Stimulated activated naive CD8-positive, alpha-beta T cell treated with anti-CD3 and anti-CD28 coated beads, Interleukin-15, Interleukin-2, amounts not matched to agents 100 ng/mL and 50 ng/mL, for 24 hours (primary cell): ENCODE measurements at regions not wholly inside any gene's neighbourhood (a gene's known extent, or its start where the extent isn't known, plus 50 kb on each side); places are given as distances from the start of the nearest gene placed in this dataset.

Experiments
- H3K27ac Mint-ChIP-seq: one replicate; pipeline ENCODE4 v1.8.0; 2021; ENCODE audit warnings: mild to moderate bottlenecking, mixed read lengths
- H3K27me3 Mint-ChIP-seq: one replicate; pipeline ENCODE4 v1.8.0; 2021; ENCODE audit warnings: mixed read lengths
- H3K36me3 Mint-ChIP-seq: one replicate; pipeline ENCODE4 v1.8.0; 2021; ENCODE audit warnings: low read depth, mixed read lengths
- H3K4me1 Mint-ChIP-seq: one replicate; pipeline ENCODE4 v1.8.0; 2021; ENCODE audit warnings: low read depth, mixed read lengths
- H3K4me3 Mint-ChIP-seq: one replicate; pipeline ENCODE4 v1.8.0; 2021; ENCODE audit warnings: mild to moderate bottlenecking, mixed read lengths
- H3K9me3 Mint-ChIP-seq: one replicate; pipeline ENCODE4 v1.8.0; 2021; ENCODE audit warnings: mixed read lengths

DNA sequence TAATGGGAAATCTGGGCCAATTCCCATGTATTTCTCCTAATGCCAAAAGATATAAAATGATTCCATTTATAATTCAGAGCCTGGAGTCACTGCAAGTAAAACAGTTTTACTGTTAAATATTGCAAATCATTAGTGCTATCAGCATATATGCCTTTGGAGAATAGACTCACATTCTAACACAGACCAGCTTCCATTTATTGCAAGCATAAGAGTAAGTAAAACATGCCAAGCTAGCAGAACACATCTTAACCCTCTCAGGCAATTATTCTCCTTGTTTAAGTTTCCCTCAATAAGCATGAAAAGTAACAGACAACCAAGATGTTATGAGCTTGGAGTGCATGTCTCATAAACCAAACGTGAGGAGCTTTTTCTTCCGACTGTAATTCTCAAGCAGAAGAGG lies 173.9 kb upstream of the GRIP1 start:
- Mint-ChIP-seq H3K4me1 (peaks cover 5% of the 10 kb centered on the region), H3K27ac (no peak overlapping the region), H3K27me3 (no peaks in the 10 kb centered on the region), H3K9me3 (no peaks in the 10 kb centered on the region), H3K4me3 (no peak overlapping the region), H3K36me3 (no peaks in the 10 kb centered on the region)

DNA sequence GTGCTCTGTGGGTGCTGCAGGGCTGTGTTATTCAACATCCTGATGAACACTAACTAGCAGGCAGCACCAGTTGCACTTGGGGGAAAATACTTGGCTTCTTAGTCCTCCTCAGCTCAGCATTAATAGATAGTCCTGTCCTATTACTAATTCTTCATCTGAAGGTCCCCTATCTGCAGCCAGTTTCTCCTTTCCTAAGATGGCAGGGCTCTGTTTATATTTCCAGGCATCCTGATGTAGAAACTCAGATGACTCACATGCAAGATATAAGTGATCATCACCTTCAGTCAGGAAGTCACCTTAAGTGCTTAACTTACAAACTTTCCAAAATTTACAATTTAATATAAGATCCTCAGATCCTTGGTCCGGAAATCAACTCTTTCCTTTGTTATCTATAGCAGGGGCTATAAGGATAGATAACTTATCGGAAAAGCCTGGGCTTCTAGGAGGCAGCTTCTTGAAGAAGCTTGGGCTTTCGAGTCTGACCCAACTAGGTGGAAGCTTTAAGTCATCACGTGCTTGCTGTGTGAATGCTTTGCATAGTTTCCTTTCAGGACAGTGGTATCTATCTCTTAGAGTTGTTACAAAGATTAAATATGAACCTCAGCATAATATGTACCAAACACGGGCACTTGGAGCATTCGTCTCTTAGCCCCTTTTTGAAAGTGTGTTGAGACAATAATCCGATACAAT lies 181.0 kb upstream of the GRIP1 start:
- H3K4me3 Mint-ChIP-seq = no peak overlapping the region
- H3K4me1 Mint-ChIP-seq = peaks cover 25% of the 10 kb centered on the region
- no peaks in the 10 kb centered on the region for H3K9me3 Mint-ChIP-seq
- no peaks in the 10 kb centered on the region for H3K36me3 Mint-ChIP-seq
- no peak overlapping the region for H3K27ac Mint-ChIP-seq
- no peaks in the 10 kb centered on the region for H3K27me3 Mint-ChIP-seq

DNA sequence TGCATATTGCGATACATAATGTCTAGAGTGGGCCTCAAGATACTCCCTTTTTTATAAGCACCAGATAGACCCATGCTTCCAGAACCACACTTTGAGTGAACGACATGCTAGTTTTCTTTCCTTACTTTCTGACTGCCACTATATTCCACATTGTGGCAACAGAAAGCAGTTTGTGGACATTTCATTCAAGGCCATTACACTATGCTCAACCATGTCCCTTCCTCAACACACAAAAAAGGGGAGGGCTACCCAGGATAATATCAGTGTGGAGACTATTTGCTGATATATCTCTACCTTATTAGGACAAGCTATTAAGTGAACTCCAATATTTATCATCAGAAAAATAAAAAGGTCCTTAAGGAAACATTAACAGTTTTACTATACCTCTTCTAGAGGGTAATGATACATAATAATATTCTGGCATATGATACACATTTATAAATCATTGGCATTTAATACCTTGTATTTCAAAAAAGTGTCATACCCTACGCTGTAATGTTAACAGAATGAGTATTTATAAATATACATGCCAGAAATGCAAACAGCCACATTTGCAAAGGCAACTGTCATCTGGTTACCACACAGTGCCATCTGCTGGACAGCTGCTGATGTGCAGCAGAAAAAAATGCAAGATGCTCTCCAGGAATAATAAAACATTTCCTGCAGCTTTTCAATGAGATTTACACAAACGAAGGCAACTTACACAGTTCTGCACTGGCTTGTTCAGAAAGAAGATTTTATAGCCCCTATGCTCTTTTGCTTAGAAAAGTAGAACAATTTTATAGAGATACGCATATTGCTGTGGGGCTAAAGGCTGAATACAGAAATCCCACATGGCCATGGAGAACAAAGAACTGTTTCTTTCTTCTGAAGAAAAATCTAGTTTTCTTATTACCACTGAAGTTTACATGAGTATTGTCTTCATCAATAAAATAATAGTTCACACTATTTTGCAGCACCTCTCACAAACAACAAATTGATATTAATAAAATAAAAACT lies 182.2 kb upstream of the GRIP1 start:
- Mint-ChIP-seq H3K9me3 (no peaks in the 10 kb centered on the region), H3K27ac (no peak overlapping the region), H3K36me3 (no peaks in the 10 kb centered on the region), H3K27me3 (no peaks in the 10 kb centered on the region), H3K4me3 (no peak overlapping the region), H3K4me1 (peaks cover 25% of the 10 kb centered on the region)

DNA sequence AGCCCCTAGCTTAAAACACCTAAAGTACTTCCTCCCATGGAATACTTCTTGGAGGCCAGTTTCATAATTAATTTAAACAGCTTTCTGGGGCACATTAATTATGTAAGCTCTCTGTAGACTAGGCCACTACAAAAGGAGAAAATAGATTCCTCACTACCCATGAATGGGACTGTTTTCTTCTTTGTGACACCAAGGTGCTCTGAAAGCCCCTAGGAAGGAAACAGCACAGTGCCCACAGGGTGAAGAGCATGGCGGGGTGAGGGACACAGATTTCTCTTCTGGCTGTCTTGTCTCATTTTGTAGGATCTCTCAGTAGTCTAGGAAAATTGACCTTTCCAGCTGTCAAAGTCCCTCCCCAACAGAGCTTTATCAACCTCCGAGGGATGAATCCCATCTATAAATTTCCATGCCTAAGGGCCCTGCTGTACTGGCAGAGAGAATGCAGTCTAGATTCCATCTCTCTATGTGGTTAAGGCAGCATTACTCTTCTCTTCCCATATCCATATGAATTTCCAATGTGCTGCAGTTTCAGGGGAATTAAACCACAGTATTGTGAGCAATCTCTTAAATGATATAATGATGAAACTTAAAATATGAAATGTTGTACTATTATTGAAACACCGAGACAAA lies 183.6 kb upstream of the GRIP1 start:
- Mint-ChIP-seq H3K9me3 (no peaks in the 10 kb centered on the region), H3K27me3 (no peaks in the 10 kb centered on the region), H3K27ac (no peak overlapping the region), H3K36me3 (no peaks in the 10 kb centered on the region), H3K4me1 (peaks cover 23% of the 10 kb centered on the region), H3K4me3 (no peak overlapping the region)

DNA sequence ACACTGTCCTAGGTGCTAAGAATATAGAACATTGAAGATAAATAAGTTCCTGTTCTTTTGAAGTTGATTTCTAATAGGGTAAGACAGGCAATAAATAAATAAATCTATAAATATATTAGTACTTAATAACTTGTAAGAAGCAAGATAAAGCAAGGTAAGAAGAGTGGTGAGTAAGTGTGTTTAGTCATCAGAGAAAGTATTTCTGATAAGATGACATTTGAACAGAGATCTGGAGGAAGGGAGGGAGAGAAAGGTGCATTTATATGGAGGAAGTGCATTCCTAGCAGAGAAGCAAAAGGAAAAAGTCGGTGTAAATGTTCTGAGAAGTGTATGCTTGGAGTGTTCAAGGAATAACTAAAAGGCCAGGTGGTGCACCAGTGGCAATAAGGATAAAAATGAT lies 184.4 kb upstream of the GRIP1 start:
- Mint-ChIP-seq H3K27ac (peak overlapping the region; percentile 12), H3K9me3 (no peaks in the 10 kb centered on the region), H3K4me1 (peaks cover 20% of the 10 kb centered on the region), H3K36me3 (no peaks in the 10 kb centered on the region), H3K27me3 (peaks cover 4% of the 10 kb centered on the region), H3K4me3 (no peak overlapping the region)

DNA sequence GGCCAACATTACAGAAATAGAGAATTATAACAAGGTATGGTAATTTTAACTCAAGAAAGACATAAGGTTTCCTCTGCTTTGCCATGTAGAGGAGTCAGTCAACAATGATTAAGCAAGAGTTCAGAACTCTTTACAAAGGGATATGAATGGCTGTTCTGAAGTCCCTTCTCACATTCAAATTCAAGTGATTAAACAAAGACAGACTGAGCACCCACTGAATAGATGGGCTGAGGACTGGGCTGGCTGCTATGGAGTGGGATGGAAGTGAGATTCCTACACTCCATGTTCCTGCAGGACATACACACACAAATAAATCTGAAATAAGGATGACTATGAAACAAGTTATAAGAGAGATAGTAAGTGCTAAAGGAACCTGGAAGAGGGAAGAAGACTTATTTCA lies 199.0 kb upstream of the GRIP1 start:
- no peak overlapping the region for H3K27ac Mint-ChIP-seq
- no peak overlapping the region for H3K4me3 Mint-ChIP-seq
- no peaks in the 10 kb centered on the region for H3K9me3 Mint-ChIP-seq
- peaks cover 4% of the 10 kb centered on the region for H3K4me1 Mint-ChIP-seq
- H3K27me3 Mint-ChIP-seq = peaks cover 12% of the 10 kb centered on the region
- H3K36me3 Mint-ChIP-seq = no peaks in the 10 kb centered on the region

DNA sequence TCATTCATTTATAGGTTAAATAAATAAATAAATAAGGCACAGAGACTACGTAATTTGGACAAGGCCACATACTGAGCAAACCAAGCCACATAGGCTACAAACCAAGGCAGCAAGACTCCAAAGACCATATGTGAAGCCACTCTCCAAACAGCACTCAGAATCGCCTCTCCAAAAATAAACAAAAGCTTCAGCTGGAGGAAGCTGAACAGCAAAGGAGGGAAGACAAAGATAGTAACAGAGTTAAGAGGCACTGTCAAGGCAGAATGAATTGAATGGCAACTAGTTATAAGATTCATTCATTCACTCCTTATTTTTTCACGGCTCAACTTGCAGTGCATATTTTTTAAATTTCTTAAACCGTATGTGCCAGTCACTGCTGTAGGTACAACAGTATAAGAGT lies 200.5 kb upstream of the GRIP1 start:
- H3K9me3 Mint-ChIP-seq = no peaks in the 10 kb centered on the region
- peaks cover 14% of the 10 kb centered on the region for H3K27me3 Mint-ChIP-seq
- H3K36me3 Mint-ChIP-seq = no peaks in the 10 kb centered on the region
- H3K4me1 Mint-ChIP-seq = peaks cover 4% of the 10 kb centered on the region
- H3K27ac Mint-ChIP-seq = no peak overlapping the region
- no peak overlapping the region for H3K4me3 Mint-ChIP-seq

DNA sequence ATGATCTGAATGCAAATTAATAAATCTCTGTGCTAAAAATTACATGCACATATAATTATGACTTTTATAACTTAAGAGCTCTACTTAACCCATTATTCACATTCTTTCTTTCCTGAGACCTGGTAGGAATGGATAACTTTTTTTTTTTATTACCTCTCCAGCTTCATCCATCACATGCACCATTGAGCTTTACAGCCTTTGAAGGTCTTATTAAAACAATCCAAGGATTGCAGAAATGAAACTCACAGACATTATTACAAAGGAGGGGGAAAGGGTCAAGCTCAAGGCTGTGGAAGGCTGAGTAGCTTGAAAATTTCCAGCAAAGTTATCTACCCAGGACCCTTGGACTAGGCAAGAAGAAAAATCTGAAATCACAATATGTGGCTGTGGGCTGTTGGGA lies 202.5 kb upstream of the GRIP1 start:
- Mint-ChIP-seq H3K4me1 (no peaks in the 10 kb centered on the region), H3K27ac (no peak overlapping the region), H3K27me3 (peaks cover 14% of the 10 kb centered on the region), H3K4me3 (no peak overlapping the region), H3K36me3 (no peaks in the 10 kb centered on the region), H3K9me3 (no peaks in the 10 kb centered on the region)

DNA sequence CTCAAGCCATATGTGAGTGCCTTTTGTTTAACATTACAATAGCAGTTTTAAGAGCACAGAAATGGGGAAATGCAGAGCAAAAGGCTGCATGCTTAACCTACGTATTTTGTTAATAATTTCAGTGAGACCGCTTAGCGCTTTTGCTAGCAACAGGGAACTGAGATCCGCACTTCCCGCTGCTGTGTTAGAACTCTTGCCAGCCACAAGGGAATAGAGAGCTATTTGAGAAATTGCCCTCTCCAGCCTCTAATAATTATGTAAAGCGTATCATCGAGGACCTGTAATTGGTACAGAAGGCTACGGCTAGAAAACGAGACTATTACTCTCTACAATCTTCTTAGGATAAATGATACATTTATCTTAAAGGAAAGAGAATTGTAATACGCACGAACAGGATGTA lies 205.2 kb upstream of the GRIP1 start:
- Mint-ChIP-seq H3K9me3 (no peaks in the 10 kb centered on the region), H3K27me3 (peaks cover 9% of the 10 kb centered on the region), H3K4me1 (no peaks in the 10 kb centered on the region), H3K4me3 (no peak overlapping the region), H3K36me3 (no peaks in the 10 kb centered on the region), H3K27ac (no peak overlapping the region)

DNA sequence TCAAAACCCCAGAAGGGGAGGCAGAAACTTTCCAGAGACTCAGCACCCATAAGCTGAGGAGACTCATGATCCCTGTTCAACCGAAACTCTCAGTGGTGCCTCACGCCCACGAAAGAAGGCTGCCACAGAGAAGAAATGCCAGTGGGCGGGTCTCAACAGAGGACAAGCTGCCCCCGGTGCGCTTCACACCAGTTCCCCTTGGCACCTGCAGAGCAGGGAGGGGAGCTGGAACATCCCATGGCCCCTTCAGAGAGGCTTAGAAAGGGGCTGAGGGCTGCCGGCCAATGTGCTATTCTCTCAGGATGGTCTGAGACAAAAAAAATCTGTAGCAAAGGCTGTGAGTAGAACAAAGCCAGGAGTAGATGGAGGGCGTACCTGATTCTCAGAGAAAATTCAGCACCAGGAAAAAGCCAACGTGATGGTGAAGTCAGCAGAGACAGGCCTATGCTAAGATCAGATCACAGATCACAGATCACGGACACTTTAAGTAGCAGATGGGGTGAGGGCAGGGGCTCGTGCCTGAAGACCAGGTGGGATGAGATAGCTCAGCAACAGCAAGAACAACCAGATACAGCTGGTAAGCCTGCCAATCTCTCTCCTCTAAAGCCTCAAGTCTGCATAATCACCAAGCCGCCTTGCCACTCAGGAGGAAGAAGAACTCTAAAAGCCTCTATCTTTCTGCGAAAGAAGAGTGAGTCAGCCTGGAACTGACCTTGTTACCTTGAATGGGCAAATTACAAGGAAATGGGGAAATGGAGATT lies 206.4 kb upstream of the GRIP1 start:
- Mint-ChIP-seq H3K27me3 (peaks cover 4% of the 10 kb centered on the region), H3K27ac (no peak overlapping the region), H3K36me3 (no peaks in the 10 kb centered on the region)

DNA sequence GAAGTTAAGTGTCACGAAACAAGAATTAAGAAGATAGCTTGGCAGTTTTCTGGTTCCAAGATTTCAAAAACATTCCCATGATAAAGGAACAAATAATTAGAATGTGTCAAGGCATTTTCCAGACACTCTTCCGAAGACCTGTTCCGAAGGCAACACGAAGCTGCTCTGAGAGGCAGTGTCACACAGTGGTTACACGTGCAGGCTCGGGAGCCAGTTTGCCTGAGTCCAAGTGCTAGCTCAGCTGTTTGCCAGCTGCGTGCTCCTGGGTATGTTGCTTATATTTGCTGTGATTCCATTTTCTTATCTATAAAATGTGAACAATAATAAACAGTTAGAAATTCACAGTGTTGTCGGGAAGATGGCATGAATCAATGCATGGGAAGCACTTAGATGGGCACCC lies 217.9 kb upstream of the GRIP1 start:
- Mint-ChIP-seq H3K4me1 (peaks cover 24% of the 10 kb centered on the region), H3K4me3 (no peak overlapping the region), H3K36me3 (no peaks in the 10 kb centered on the region), H3K27me3 (no peaks in the 10 kb centered on the region), H3K27ac (no peak overlapping the region), H3K9me3 (no peaks in the 10 kb centered on the region)

More for the DNA sequence above, 206.4 kb upstream of the GRIP1 start:
- H3K9me3 Mint-ChIP-seq = no peaks in the 10 kb centered on the region
- H3K4me3 Mint-ChIP-seq = no peak overlapping the region
- no peaks in the 10 kb centered on the region for H3K4me1 Mint-ChIP-seq

DNA sequence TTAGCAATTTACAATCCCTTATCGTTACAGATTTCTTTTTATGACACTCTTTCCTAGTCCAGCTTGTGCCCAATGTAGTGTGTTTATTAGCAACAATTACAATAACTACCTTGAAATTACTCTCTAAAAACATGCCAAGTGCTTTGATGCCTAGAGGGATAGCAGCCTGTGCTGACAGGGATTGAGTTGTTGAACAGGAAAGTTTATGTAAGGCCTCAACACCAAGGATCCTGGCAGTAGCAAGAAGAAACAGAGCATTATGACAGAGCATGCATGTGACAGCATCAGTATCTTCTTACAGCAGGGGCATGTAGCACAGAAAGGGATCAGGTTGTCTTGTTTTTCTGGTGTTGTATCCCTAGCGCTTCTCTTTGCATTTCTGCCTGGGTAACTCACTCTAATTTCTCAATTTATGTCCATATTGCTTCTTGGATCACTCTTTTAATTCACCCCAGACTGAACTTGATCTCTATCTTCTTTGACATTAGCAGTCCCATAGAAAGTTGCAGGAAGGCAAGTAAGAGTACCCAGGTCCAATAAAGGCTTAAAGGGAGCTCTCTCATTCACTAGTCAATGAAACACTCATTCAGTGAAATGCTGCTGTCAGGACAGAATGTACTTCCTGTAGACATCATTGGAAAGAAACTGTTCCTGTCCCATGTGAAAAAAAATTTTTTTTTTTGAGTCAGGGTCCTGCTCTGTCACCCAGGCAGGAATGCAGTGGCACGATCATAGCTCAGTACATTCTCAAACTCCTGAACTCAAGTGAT lies 220.0 kb upstream of the GRIP1 start:
- Mint-ChIP-seq H3K9me3 (no peaks in the 10 kb centered on the region), H3K36me3 (no peaks in the 10 kb centered on the region), H3K4me3 (no peak overlapping the region), H3K4me1 (peaks cover 28% of the 10 kb centered on the region), H3K27ac (no peak overlapping the region), H3K27me3 (no peaks in the 10 kb centered on the region)

DNA sequence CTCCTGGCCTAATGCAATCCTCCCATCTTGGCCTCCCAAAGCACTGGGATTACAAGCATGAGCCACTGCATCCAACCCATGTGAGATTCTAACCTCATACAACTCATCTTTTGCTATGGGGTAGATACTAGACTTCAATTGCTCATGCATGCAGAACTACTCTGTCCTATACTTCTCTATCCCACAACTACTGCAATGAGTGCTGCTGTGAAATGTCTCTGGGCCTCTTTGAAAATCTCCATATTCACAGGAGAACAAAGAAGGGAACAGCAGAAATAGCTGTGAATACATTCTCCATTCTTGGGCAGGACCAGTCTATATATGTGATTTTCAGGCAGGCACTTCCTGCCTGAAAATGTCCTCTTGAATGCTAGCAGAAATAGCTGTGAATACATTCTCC lies 220.7 kb upstream of the GRIP1 start:
- Mint-ChIP-seq H3K9me3 (no peaks in the 10 kb centered on the region), H3K27ac (no peak overlapping the region), H3K27me3 (no peaks in the 10 kb centered on the region), H3K4me3 (no peak overlapping the region), H3K36me3 (no peaks in the 10 kb centered on the region), H3K4me1 (peaks cover 32% of the 10 kb centered on the region)

DNA sequence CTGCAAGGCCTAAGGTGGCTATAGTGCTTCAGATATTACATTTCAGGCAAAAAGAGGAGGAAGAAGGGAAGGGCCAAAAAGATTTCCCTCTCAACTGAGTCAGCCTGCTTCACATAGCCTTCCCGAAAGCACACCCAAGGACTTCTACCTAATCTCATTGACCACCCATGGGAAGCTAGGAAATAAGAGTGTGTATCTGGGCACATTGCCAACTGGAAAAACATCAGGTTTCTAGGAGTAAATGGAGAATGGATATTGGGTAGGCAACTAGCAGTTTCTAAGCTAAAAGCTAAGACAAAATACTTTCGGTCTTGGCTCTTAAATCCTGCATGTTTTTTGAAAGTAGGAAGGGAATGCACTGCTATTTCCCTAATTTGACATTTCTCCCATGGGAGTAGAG lies 221.7 kb upstream of the GRIP1 start:
- H3K36me3 Mint-ChIP-seq = no peaks in the 10 kb centered on the region
- no peaks in the 10 kb centered on the region for H3K27me3 Mint-ChIP-seq
- peaks cover 32% of the 10 kb centered on the region for H3K4me1 Mint-ChIP-seq
- peak overlapping the region; percentile 46 for H3K27ac Mint-ChIP-seq
- peak overlapping the region; percentile 26 for H3K4me3 Mint-ChIP-seq
- no peaks in the 10 kb centered on the region for H3K9me3 Mint-ChIP-seq
